ENCODE measurements at regions not wholly inside any gene's neighbourhood (a gene's known extent, or its start where the extent isn't known, plus 50 kb on each side); places are given as distances from the start of the nearest gene placed in this dataset.
A peak's percentile ranks its signal among the peaks of the same experiment; 100 is the strongest.

DNA sequence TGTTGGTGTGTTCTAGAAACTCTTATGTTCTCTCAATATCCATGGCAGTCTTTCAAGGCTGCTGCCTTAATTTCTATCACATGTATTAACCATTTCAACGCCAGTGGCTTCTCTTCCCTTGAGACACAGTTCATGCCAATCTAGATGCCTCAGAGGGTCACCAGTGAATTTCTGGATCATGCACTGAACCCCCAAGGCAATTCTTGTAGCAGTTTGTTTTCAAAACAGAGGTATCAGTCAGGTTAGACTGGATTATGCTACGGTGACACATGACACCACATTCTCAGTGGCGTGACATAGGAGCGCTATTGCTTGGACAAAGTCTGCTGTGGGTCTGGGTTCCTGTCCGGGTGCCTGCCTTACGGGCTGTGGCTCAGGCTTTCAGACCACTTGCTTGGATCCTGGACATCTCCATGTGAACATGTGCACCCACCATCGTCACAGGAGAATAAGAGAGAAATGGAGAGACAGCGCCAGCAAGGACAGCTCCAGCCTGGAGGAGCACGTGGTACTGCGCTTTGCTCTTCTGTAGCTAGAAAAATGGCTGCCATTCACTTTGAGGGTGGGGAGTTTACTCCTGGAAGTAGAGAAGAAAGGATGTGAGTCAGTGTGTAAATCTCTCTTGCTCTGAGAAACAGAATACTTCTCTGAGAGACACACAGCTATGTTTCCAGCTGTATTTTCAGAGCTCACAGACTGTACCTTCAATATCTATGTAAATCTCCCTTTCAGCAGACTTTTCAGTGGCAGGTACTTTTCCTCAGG, 329.3 kb upstream of the ADCY2 start:
- Histone ChIP-seq H3K36me3 (ENCODE audit: control insufficient read depth in 2 of 4, insufficient read depth in 4 of 4, low read length in 3 of 4) (no peaks in the 10 kb centered on the region), H3K79me1 (ENCODE audit: low read depth, low read length) (no peaks in the 10 kb centered on the region; the same call in 1 of the 2 replicates), H3K9me3 (ENCODE audit: insufficient read depth in 2 of 2, low read depth in 1 of 2, low read length in 1 of 2) (no peaks in the 10 kb centered on the region; a peak in 2 of 4 replicates), H2BK120ac (replicated peaks; ENCODE audit: low read depth, low read length) (no peak overlapping the region), H2BK5ac (ENCODE audit: low read depth, low read length) (no peak overlapping the region), H3K14ac (ENCODE audit: insufficient read length) (no peak overlapping the region), H2BK15ac (ENCODE audit: low read length) (no peak overlapping the region), H3K79me2 (ENCODE audit: control insufficient read depth in 1 of 2, insufficient read depth in 2 of 2, low read length in 2 of 2) (no peaks in the 10 kb centered on the region), H2BK20ac (ENCODE audit: low read length) (no peak overlapping the region), H3K56ac (replicated peaks; ENCODE audit: insufficient read length, low read depth, low read length) (no peak overlapping the region), H3K18ac (ENCODE audit: extremely low read depth, low read length) (no peak overlapping the region), H3K27me3 (replicated peaks in 1 of 4; ENCODE audit: control insufficient read depth in 3 of 4, extremely low read depth in 1 of 4, insufficient read depth in 3 of 4, low read length in 3 of 4) (no peaks in the 10 kb centered on the region), H4K20me1 (replicated peaks in 1 of 2; ENCODE audit: control insufficient read depth in 1 of 2, insufficient read depth in 2 of 2, low read length in 2 of 2) (no peaks in the 10 kb centered on the region), H2BK12ac (ENCODE audit: low read depth, low read length) (no peak overlapping the region), H3K9ac (replicated peaks in 1 of 4; ENCODE audit: extremely low read depth in 1 of 4, low read depth in 3 of 4, low read length in 3 of 4) (no peak overlapping the region), H2AFZ (ENCODE audit: low read length) (peak overlapping the region; percentile 42; the same call in 1 of the 2 replicates), H4K8ac (ENCODE audit: extremely low read depth, insufficient read depth, low read length) (no peak overlapping the region), H3K27ac (ENCODE audit: low read depth, low read length) (no peak overlapping the region), H3K4ac (replicated peaks; ENCODE audit: insufficient read length, low read depth, low read length) (no peak overlapping the region), H3K23me2 (ENCODE audit: low read depth, low read length) (no peaks in the 10 kb centered on the region), H3K4me1 (replicated peaks in 1 of 4; ENCODE audit: control insufficient read depth in 3 of 4, insufficient read depth in 4 of 4, low read length in 3 of 4) (no peaks in the 10 kb centered on the region), H3K23ac (ENCODE audit: insufficient read length) (no peak overlapping the region), H4K5ac (ENCODE audit: insufficient read length, low read depth, low read length) (no peak overlapping the region), H2AK5ac (ENCODE audit: low read depth, low read length) (no peak overlapping the region), H3K4me2 (ENCODE audit: insufficient read depth in 1 of 2, low read depth in 2 of 2, low read length in 2 of 2) (no peak overlapping the region), H4K91ac (replicated peaks; ENCODE audit: insufficient read length, low read length) (no peak overlapping the region), H3K4me3 (ENCODE audit: extremely low read depth in 1 of 4, insufficient read depth in 2 of 4, low read depth in 3 of 4, low read length in 4 of 4) (no peak overlapping the region)
- TF ChIP-seq USF2 (IDR thresholded peaks at IDR 0.05; ENCODE audit: low read length) (no peak), YY1 (IDR thresholded peaks at IDR 0.05; ENCODE audit: low read depth, low read length) (0 out of 2 replicates have a peak, but pooled peaks have one; percentile 33)
- WGBS, 2 experiments (ENCODE audit: extremely low coverage in 1 of 2, insufficient coverage in 1 of 2, insufficient read length in 1 of 2, insufficient replicate concordance in 2 of 2, low coverage in 1 of 2, low lambda C conversion rate in 2 of 2, missing lambda C conversion rate in 1 of 2): 88% methylated on average over 10 of the region's 10 CpGs; no CpG with 5 or more reads in 1 of the 2 experiments
- ChIA-PET CTCF (ENCODE audit: partially characterized antibody) (interaction anchor here (0.6 kb wide), 1 partner anchor 14 kb away, joined by 3 read pairs; no protein-coding TSS in a partner anchor), POLR2A (ENCODE audit: partially characterized antibody) (no interaction called here)
- DNase-seq (ENCODE audit: low read depth in 1 of 2, low spot score in 2 of 2) (no peak), FAIRE-seq (no peak)

Data from H1 (cell line).